ENCODE measurements at regions not wholly inside any gene's neighbourhood (a gene's known extent, or its start where the extent isn't known, plus 50 kb on each side); places are given as distances from the start of the nearest gene placed in this dataset.

DNA sequence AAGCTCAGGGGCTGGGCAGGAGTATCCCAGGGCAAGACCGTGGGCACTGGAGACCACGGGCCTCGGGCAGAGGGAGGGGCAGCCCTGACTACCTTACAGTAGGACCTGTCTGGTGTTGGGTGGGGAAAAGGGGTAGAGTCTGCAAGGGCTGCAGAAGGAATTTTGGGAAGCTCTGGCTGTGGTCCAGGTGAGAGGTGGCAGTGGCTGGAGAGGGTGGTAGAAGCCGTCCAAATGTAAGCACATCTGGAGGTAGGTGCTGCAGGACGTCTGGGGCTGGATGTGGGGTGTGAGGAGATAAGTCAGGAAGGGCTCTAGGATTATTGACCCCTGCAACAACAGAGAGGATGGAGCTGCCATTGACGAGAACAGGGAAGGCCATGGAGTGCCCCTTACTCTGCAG is 486.7 kb downstream of the EIPR1 start:
- BruUV-seq (replicated peaks) = no TSS peak
- Histone ChIP-seq H3K9me2 (ENCODE audit: insufficient read depth) (no peaks in the 10 kb centered on the region), H3K4me3 (no peak overlapping the region), H3K27me3 (ENCODE audit: insufficient read depth, low read depth) (peaks cover 100% of the 10 kb centered on the region), H3K4me2 (no peak overlapping the region), H4K20me1 (ENCODE audit: insufficient read depth) (no peaks in the 10 kb centered on the region), H3K9me3 (ENCODE audit: insufficient read depth, low read depth) (no peaks in the 10 kb centered on the region), H3K4me1 (replicated peaks; ENCODE audit: insufficient read depth) (no peaks in the 10 kb centered on the region), H3K27ac (no peak overlapping the region), H3F3A (ENCODE audit: insufficient read depth, low read depth) (no peaks in the 10 kb centered on the region), H3K79me2 (ENCODE audit: low read depth) (no peaks in the 10 kb centered on the region), H2AFZ (no peak overlapping the region), H3K36me3 (ENCODE audit: low read depth) (no peaks in the 10 kb centered on the region)
- CTCF ChIA-PET = no interaction called here
- TF ChIP-seq, protein P1, sequence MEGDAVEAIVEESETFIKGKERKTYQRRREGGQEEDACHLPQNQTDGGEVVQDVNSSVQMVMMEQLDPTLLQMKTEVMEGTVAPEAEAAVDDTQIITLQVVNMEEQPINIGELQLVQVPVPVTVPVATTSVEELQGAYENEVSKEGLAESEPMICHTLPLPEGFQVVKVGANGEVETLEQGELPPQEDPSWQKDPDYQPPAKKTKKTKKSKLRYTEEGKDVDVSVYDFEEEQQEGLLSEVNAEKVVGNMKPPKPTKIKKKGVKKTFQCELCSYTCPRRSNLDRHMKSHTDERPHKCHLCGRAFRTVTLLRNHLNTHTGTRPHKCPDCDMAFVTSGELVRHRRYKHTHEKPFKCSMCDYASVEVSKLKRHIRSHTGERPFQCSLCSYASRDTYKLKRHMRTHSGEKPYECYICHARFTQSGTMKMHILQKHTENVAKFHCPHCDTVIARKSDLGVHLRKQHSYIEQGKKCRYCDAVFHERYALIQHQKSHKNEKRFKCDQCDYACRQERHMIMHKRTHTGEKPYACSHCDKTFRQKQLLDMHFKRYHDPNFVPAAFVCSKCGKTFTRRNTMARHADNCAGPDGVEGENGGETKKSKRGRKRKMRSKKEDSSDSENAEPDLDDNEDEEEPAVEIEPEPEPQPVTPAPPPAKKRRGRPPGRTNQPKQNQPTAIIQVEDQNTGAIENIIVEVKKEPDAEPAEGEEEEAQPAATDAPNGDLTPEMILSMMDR (conservative IDR thresholded peaks at IDR 0.05) = no peak
- TF ChIP-seq EZH2 (IDR thresholded peaks at IDR 0.05; ENCODE audit: low read depth) = no peak
- intact Hi-C loops (cut with micrococcal nuclease; ENCODE audit: unreplicated experiment) = no loop called here
- DNase-seq = no peak
- POLR2A ChIA-PET (ENCODE audit: unreplicated experiment) = no interaction called here

DNA sequence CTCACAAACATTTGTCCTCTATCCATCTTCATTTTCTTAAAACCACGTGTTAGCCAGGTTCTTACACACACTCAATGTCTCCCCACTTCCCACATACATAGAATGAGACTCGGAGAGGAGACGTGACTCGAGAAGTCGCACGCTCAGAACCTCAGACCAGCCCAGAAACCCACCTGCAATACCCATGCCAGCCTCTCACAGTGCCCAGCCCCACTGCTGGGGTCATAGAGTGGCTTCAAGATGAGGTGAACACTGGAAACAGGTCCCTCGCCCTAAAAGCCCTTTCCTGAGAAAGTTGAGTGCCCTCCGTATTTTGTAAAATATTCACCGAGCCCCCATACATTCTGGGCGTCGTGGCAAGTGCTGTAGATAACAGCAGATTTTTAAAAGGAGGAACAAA is 487.4 kb downstream of the EIPR1 start:
- Histone ChIP-seq H3K4me1 (replicated peaks; ENCODE audit: insufficient read depth) (no peaks in the 10 kb centered on the region), H3K4me3 (no peak overlapping the region), H3K36me3 (ENCODE audit: low read depth) (no peaks in the 10 kb centered on the region), H3K9me3 (ENCODE audit: insufficient read depth, low read depth) (no peaks in the 10 kb centered on the region), H3K79me2 (ENCODE audit: low read depth) (no peaks in the 10 kb centered on the region), H4K20me1 (ENCODE audit: insufficient read depth) (no peaks in the 10 kb centered on the region), H2AFZ (no peak overlapping the region), H3F3A (ENCODE audit: insufficient read depth, low read depth) (no peaks in the 10 kb centered on the region), H3K27ac (no peak overlapping the region), H3K9me2 (ENCODE audit: insufficient read depth) (no peaks in the 10 kb centered on the region), H3K27me3 (ENCODE audit: insufficient read depth, low read depth) (peaks cover 99% of the 10 kb centered on the region), H3K4me2 (no peak overlapping the region)
- POLR2A ChIA-PET (ENCODE audit: unreplicated experiment) = no interaction called here
- DNase-seq = no peak
- no TSS peak for BruUV-seq (replicated peaks)
- intact Hi-C loops (cut with micrococcal nuclease; ENCODE audit: unreplicated experiment) = no loop called here
- TF ChIP-seq, protein P1 (conservative IDR thresholded peaks at IDR 0.05) = no peak
- TF ChIP-seq EZH2 (IDR thresholded peaks at IDR 0.05; ENCODE audit: low read depth) = no peak
- CTCF ChIA-PET = no interaction called here

DNA sequence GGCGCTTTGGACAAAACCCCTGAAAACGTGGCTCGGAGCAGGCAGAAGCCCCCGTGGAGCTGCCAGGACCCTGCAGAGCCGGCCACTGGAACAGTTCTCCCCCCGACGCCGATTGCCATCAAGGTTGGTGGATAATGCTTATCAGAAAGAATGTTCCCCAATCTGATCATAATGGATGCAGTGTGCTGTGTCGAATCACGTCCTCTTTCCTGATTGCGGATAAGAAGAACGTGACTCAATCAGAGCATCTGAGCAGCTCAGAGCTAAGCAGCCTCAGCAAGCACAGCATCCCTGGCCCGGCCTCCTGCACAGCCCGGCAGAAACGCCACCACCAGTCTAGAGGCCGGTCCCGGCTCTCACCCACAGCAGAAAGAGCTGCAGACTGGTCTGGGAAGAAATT is 488.0 kb downstream of the EIPR1 start:
- H3K9me2 ChIP-seq (ENCODE audit: insufficient read depth) = no peaks in the 10 kb centered on the region
- peaks cover 99% of the 10 kb centered on the region for H3K27me3 ChIP-seq (ENCODE audit: insufficient read depth, low read depth)
- no TSS peak for BruUV-seq (replicated peaks)
- H3K4me1 ChIP-seq (replicated peaks; ENCODE audit: insufficient read depth) = no peaks in the 10 kb centered on the region
- no peaks in the 10 kb centered on the region for H3K36me3 ChIP-seq (ENCODE audit: low read depth)
- H3K4me3 ChIP-seq = no peak overlapping the region
- intact Hi-C loops (cut with micrococcal nuclease; ENCODE audit: unreplicated experiment) = no loop called here
- no peaks in the 10 kb centered on the region for H3F3A ChIP-seq (ENCODE audit: insufficient read depth, low read depth)
- CTCF ChIA-PET = no interaction called here
- POLR2A ChIA-PET (ENCODE audit: unreplicated experiment) = no interaction called here
- no peak for DNase-seq
- no peak overlapping the region for H3K4me2 ChIP-seq
- no peak overlapping the region for H3K27ac ChIP-seq
- H3K9me3 ChIP-seq (ENCODE audit: insufficient read depth, low read depth) = no peaks in the 10 kb centered on the region
- TF ChIP-seq, protein P1 (conservative IDR thresholded peaks at IDR 0.05) = no peak
- no peak for TF ChIP-seq EZH2 (IDR thresholded peaks at IDR 0.05; ENCODE audit: low read depth)
- no peak overlapping the region for H2AFZ ChIP-seq
- H3K79me2 ChIP-seq (ENCODE audit: low read depth) = no peaks in the 10 kb centered on the region
- no peaks in the 10 kb centered on the region for H4K20me1 ChIP-seq (ENCODE audit: insufficient read depth)

All from PC-9 (cell line).